Astrocyte of the cerebellum (primary cell): ENCODE measurements at regions not wholly inside any gene's neighbourhood (a gene's known extent, or its start where the extent isn't known, plus 50 kb on each side); places are given as distances from the start of the nearest gene placed in this dataset.

Source experiments
- DNase-seq: peaks from one replicate; pipeline ENCODE4 v3.0.0-alpha.2; 2011; ENCODE audit warnings: low read depth
- H3K4me3 ChIP-seq: 2 replicates; pipeline ENCODE4 v1.5.1; 2011; ENCODE audit warnings: mild to moderate bottlenecking, low read depth, low read length, moderate library complexity
- in situ Hi-C: cut with HindIII; loops from 2 replicates; pipeline ENCODE4 v1.10.0; 2017; ENCODE audit warnings: low sequenced_read_pairs
- TF ChIP-seq, protein P1 (sequence below): IDR thresholded peaks from 2 replicates; pipeline ENCODE4 v1.5.1; 2012; ENCODE audit warnings: low read length, low read depth, moderate library complexity, mild to moderate bottlenecking; ENCODE audit errors: missing control alignments

DNA sequence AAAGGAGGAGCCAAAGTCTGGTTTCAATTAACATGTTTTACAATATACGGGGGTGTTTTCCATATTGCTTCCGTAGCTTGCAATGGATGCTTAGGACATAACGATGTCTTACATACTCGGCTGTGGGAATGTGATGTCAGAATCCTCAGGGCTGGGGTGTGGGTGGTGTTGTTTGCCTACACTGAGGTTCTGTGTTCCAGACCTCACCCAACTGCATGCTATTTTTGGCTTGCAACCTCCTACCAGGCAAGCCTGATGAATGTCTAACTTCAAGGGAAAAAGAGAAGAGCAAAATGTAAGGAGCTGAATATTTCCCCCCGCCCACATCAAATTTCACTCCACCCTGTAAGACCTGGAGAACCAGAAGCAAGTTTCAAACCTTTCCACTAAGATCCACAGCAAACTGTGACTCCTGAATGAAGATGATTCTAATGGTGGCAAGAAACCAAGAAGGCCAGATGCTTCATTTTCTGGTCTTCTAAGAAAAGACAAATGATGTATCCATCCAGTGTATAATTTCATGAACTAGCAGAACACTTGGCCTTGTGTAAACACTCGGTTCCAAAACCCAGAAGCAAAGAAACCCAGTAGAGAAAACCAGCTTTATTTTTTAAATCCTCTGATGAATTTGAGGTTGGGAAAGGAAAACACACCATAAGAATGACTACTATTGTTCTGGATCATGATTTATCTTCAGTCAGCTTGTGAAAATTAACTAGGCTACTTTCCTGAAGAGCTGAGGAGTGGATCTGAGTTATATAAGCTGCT lies 227.9 kb downstream of the DACT1 start:
- no peak overlapping the region for H3K4me3 ChIP-seq
- no peak for DNase-seq
- in situ Hi-C loops = no loop called here
- TF ChIP-seq, protein P1, sequence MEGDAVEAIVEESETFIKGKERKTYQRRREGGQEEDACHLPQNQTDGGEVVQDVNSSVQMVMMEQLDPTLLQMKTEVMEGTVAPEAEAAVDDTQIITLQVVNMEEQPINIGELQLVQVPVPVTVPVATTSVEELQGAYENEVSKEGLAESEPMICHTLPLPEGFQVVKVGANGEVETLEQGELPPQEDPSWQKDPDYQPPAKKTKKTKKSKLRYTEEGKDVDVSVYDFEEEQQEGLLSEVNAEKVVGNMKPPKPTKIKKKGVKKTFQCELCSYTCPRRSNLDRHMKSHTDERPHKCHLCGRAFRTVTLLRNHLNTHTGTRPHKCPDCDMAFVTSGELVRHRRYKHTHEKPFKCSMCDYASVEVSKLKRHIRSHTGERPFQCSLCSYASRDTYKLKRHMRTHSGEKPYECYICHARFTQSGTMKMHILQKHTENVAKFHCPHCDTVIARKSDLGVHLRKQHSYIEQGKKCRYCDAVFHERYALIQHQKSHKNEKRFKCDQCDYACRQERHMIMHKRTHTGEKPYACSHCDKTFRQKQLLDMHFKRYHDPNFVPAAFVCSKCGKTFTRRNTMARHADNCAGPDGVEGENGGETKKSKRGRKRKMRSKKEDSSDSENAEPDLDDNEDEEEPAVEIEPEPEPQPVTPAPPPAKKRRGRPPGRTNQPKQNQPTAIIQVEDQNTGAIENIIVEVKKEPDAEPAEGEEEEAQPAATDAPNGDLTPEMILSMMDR = no peak

DNA sequence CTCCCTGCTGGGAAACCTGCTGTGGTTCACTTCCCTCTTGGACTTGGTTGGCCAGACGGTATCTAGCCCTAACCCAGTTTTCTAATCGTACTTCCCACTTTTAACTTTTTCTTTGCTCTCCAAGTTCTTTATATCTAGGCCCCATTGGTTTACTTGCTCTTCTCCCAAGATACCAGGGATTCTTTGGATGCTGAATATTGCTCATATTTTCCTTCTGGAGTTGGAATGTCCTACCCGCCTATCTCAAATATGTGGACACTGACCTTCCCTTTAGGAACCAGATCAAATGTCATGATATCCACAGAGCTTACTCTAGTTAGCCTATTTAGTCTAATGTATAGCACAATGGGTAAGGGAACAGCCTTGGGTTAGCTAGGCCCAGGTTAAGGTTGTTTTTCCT lies 228.6 kb downstream of the DACT1 start:
- TF ChIP-seq, protein P1 = no peak
- no peak overlapping the region for H3K4me3 ChIP-seq
- no peak for DNase-seq
- in situ Hi-C loops = no loop called here

GRCh38 chr14:58870961-58871360 lies 233.2 kb downstream of the DACT1 start:
- TF ChIP-seq, protein P1 = no peak
- in situ Hi-C loops = no loop called here

GRCh38 chr14:58871573-58871972 lies 233.8 kb downstream of the DACT1 start:
- H3K4me3 ChIP-seq = no peak overlapping the region
- TF ChIP-seq, protein P1 = no peak
- DNase-seq = no peak
- in situ Hi-C loops = no loop called here

More at GRCh38 chr14:58870961-58871360, 233.2 kb downstream of the DACT1 start:
- no peak overlapping the region for H3K4me3 ChIP-seq
- DNase-seq = no peak

DNA sequence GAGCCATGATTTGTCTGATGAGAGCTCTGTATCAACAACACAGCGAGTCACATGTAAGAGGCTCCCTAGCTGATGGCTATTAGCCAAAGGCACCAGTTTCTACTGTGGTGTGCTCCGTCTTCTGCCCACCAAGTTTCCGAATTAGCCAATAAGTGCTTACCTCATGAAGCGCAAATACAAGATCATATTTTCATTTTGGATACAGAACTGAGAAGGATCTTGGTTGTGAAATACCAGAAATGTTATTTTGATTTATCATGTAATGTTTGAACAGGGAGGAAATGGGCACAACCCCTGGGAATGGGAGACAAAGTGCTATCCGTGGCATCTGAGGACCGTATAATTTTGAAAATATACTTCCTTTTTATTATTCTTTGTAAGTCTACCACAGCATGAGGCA lies 234.3 kb downstream of the DACT1 start:
- no peak for DNase-seq
- in situ Hi-C loops = no loop called here
- TF ChIP-seq, protein P1 = no peak
- no peak overlapping the region for H3K4me3 ChIP-seq

GRCh38 chr14:58873228-58873953 lies 235.6 kb downstream of the DACT1 start:
- in situ Hi-C loops = no loop called here
- H3K4me3 ChIP-seq = no peak overlapping the region
- TF ChIP-seq, protein P1 = no peak
- DNase-seq = no peak
